Urothelium cell line (cell line): ENCODE measurements at regions not wholly inside any gene's neighbourhood (a gene's known extent, or its start where the extent isn't known, plus 50 kb on each side); places are given as distances from the start of the nearest gene placed in this dataset.

ENCODE experiments used
- DNase-seq: peaks from one replicate; pipeline ENCODE4 v3.0.0; 2011; ENCODE audit warnings: low spot score, mixed read lengths
- FAIRE-seq: peaks from 2 replicates; lab custom pipeline; 2011; peaks lifted over from hg19 to GRCh38; lab: Jason Lieb, UNC

- DNase-seq: no peak
- FAIRE-seq: no peak
Measured at GRCh38 chr4:176898791-176899190, 106.1 kb upstream of the VEGFC start.

GRCh38 chr4:176902710-176903323, 110.1 kb upstream of the VEGFC start:
- FAIRE-seq (no peak), DNase-seq (no peak)

DNA sequence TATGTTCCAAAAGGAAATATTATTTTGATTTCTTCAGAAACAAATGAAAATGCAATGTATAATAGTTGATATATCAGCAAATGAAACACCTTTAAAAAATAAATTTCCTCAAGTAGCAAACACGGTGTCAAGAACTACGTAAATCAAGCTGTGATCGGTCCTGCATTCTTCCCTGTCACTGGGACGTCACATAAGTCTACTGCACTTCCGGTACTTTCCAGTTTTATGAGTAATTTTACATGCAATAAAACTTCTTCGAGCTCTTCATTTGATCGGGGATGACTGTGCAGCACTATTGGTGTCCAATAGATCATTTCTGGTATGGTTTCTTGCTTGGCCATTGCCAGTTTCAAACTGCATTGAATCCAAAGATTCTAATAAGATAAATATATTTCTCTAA, 114.0 kb upstream of the VEGFC start:
- DNase-seq: no peak
- no peak for FAIRE-seq

DNA sequence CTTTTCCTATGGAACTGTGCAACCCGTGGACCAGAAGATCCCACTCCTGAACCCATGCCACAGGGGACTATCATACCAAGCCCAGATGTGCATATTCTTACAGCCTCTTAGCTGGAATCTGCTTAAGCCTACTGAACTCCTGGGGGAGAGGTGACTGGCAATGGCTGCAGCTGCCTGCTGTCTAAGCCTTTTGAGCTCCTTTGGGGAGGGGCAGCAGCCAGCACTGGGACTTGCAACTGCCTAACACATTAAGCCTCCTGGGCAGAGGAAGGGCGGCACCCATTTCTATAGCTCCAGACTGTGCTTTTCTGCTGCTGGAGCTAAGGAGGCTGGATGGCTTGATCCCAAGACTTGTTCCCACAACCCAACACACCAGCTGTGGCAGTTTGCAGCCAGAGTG, 117.9 kb upstream of the VEGFC start:
- DNase-seq (no peak), FAIRE-seq (no peak)

GRCh38 chr4:176919631-176920030, 126.9 kb upstream of the VEGFC start:
- no peak for DNase-seq
- FAIRE-seq: no peak

DNA sequence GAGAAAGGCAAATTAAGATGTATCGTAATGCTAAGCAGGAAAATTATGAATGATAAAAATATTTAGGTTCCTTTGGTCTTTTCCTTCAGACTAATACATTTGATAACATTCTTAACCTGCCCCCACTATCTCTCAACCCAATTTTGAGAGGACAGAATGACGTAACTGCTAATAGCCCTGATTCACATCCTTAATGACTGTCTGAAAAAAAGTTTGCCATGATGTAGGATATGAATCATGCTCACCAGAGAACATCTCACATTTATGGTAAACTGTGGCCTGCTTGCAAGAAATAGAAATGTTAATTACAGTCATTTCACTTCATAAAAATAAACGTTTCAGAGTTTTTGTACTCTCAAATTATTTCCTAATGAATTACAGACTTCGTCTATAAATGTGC, 128.0 kb upstream of the VEGFC start:
- no peak for DNase-seq
- FAIRE-seq: no peak

DNA sequence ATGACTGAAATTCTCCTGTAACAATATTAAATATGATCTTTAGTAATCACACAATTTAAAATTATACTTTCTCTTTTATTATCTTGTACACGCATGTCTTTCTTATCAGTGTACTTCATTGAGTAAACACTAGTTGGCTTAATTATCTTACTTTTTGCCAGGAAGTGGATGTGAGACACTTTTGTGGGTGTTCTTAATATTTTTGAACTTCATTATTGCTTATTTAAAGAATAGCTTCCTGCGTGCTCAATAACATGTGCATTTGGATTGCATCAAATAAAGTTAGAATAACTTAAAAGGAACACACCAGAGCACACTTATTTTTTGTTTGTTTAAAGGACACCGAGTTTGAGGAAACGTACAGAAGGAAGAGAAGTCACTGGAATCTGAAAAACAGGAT, 128.5 kb upstream of the VEGFC start:
- FAIRE-seq: no peak
- no peak for DNase-seq

GRCh38 chr4:176924238-176924637, 131.5 kb upstream of the VEGFC start:
- no peak for DNase-seq
- FAIRE-seq: no peak

- FAIRE-seq: no peak
- no peak for DNase-seq
Measured at GRCh38 chr4:176925962-176926361, 133.2 kb upstream of the VEGFC start.

GRCh38 chr4:176927117-176927516, 134.4 kb upstream of the VEGFC start:
- FAIRE-seq: no peak
- no peak for DNase-seq

- DNase-seq (no peak), FAIRE-seq (no peak)
Measured at GRCh38 chr4:176927664-176928063, 134.9 kb upstream of the VEGFC start.

DNA sequence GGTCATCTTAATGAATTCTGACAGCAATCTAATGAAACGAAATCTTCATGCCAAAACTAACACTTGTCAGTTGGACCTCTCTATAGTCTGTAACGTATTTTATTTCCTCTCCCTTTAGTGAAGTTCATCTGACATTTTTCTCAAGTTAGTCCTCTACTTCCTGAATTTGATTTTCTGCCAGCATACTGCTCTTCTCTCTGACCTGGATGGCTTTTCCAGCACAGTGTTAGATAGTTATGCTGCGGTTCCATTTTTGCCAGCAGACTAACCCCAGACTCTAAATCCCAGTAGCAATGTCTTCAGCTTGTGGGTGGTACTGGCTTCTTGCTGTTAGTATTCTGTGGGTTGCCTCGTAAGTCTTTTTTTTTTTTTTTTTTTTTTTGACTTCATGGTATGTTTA, 146.7 kb upstream of the VEGFC start:
- FAIRE-seq (no peak), DNase-seq (no peak)

DNA sequence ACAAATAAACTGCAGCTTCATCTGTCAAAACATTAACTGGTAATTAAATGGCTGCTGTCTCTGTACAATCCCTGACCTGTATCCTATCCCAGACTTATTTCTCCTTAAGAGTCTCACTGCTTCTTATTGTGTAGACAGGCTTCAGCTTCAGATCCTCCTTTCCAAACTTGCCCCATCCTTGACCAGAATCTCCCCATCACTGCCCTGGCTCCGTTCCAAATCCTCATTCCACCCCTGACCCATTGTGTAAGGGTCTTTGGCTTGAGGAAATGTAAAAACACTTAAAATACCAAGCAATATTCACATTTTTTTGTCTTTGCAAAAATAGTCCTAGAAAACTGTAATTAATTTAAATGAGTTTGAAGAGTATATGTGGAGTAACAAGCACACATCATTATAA, 152.6 kb upstream of the VEGFC start:
- FAIRE-seq (no peak), DNase-seq (no peak)

DNA sequence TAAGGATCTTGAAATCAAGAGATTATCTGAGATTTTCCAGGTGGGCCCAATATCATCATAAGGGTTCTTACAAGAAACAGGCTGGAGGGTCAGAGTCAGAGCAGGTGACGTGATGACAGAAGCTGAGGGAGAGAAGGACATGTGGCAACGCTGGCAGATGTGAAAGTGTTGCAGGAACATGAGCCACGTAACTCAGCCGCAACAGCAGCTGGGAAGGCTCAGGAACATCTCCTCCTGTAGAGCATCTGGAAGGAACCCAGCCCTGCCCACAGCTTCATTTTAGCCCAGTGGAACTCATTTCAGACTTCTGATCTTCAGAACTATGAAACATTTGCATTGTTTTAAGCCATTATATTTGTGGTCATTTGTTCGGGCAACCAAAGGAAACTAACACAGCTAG, 156.3 kb upstream of the VEGFC start:
- FAIRE-seq: no peak

DNA sequence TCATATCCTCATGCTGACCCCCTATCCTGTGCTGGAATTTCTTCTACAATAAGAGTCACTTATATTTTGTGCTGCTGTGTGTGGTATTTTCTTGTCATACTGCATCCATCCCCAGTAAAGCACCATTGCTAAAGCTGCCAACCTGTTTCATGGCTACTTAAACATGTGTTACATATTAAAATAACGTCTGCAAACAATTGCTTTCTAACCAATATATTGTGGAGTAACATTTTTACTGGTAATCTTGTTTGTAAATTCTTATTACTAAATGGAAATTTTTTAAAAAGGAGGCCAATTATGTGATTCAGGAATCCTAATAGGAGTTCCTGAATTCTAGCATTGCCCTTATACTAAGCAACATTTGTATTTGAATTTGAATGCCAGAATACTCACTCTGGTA, 160.3 kb upstream of the VEGFC start:
- DNase-seq: no peak
- FAIRE-seq: no peak

More for the DNA sequence above, 156.3 kb upstream of the VEGFC start:
- no peak for DNase-seq

DNA sequence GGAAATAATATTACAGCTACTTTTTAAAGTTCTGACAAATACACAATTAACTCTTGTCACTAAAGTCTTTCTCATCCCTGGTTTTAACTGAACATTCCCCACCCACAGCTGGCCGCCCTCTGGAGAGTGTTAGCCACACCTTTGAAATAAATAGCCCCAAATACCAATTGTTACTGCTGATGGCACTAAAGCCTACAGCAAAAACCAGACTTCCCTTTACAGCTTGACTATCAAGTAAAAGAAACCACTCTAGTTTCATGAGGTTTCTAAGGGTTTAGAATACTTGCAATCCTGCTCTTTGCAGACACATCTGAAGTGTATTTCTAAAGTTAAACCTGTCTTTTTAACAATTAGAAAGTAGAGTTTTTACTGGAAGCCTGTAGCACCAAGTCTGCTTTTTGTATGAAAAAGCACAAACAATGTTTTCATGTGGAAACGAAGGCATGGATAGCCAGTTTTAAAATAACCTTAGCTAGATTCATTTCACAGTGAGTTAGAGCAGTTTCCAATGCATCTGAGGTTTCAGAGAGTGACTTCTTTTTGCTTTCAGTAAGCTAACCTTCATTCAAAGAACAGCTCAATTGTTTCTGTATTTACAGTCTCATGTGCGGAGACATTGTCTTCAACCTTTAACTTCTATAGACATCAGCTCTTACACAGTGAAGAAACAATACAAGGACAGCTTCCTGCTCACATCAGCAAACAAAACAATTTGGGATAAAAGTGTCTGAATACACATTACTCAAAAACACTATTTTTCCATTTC, 164.8 kb upstream of the VEGFC start:
- FAIRE-seq (no peak), DNase-seq (no peak)

DNA sequence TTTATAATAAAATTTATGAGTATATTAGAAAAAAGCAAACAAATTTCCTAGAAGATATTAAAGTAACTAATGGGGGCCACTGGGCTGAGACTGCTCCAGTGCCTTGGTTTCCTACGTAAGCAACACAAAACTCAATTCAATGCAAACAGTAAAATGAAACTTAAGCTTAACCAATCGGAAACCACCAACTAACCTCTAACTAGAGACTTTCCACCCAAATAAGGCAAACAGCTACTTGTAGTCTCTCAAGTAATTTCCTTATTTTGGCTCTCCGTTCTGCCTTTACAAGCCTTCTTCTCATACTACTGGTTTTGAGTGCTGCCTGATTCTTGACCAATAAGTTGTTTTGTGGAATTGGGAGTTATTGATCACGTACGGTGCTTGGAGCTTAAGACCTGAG, 167.3 kb upstream of the VEGFC start:
- DNase-seq (no peak), FAIRE-seq (no peak)

- FAIRE-seq: no peak
- no peak for DNase-seq
Measured at GRCh38 chr4:176963121-176963520, 170.4 kb upstream of the VEGFC start.

DNA sequence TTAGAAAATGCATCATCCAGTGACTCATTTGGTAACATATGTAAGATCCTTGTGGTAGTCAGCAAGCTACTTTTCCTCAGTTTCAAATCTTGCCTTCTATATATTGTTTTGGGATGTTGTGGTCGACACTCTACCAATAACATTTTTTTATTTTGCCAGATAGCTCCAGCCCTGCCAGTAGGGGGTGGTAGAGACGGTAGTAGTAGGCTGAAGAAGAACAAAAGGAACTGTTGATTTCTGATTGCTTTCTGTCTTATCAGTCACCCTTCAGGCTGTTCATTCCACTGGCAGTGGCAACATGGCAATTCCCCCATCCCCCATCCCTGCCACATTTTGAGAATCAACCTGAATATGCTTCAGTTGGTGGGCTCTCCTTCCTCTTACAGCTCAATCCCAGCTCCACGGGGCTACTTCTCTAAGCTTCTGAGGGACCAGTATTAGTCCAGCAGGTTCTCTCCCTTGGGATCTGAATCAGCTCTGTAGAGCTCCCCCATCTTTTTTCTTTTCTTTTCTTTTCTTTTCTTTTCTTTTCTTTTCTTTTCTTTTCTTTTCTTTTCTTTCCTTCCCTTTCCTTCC, 171.5 kb upstream of the VEGFC start:
- FAIRE-seq: no peak
- no peak for DNase-seq

DNA sequence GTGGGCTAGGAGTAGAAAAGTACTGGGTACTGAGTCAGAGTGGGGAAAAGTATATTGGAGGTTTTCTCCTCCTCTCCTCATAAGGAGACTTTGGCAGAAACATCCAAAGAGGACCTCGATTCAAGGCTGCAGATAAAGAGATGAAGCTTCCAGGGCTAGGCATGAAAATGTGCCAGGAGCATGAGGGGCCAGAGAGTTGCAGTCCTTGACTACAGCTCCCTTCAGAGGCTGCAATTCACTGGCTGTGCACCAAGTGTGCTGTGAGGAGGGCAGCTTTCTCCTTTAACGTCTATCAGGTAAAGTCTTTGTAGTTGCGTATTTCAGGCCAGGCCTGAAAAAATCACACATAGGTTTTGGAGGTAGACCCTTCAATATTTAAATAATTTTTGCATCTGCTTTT, 174.9 kb upstream of the VEGFC start:
- FAIRE-seq: no peak

GRCh38 chr4:176968094-176968493, 175.4 kb upstream of the VEGFC start:
- DNase-seq (no peak), FAIRE-seq (no peak)

More for the DNA sequence above, 174.9 kb upstream of the VEGFC start:
- DNase-seq: no peak

- no peak for DNase-seq
- FAIRE-seq: no peak
Measured at GRCh38 chr4:176969011-176969410, 176.3 kb upstream of the VEGFC start.
